HEK293 (cell line): ENCODE measurements at regions not wholly inside any gene's neighbourhood (a gene's known extent, or its start where the extent isn't known, plus 50 kb on each side); places are given as distances from the start of the nearest gene placed in this dataset.

ENCODE experiments used
- CTCF ChIA-PET: fragments of 350-600 bp; formaldehyde crosslinking; extraction: SDS; loops from one replicate; lab custom pipeline; 2021; ENCODE audit warnings: antibody characterized with exemption; lab: Yijun Ruan, JAX
- POLR2A ChIA-PET: fragments of 300-600 bp; formaldehyde crosslinking; extraction: SDS; loops from one replicate; lab custom pipeline; 2020; ENCODE audit warnings: antibody characterized with exemption, inconsistent platforms; lab: Yijun Ruan, JAX
- H3K27ac ChIP-seq: fragments of 200-500 bp; sonication (Bioruptor generic); 2 replicates; pipeline ENCODE4 v1.5.1; 2014; ENCODE audit warnings: low read depth, low read length, control low read depth, inconsistent platforms; ENCODE audit errors: extremely low read depth
- H3K36me3 ChIP-seq, 2 experiments: fragments of 200-500 bp in 1 of 2; sonication (Bioruptor generic) in 1 of 2; 1 replicate in 1 of 2; 2 replicates in 1 of 2; pipeline ENCODE4 v1.5.1; 2014 to 2017; ENCODE audit warnings: inconsistent platforms in 2 of 2, low read length in 2 of 2; ENCODE audit not compliant: control insufficient read depth in 2 of 2, insufficient read depth in 1 of 2
- H3K4me1 ChIP-seq: fragments of 200-500 bp; sonication (Bioruptor generic); 2 replicates; pipeline ENCODE4 v1.5.1; 2014; ENCODE audit warnings: mild to moderate bottlenecking, low read length, inconsistent platforms; ENCODE audit not compliant: control insufficient read depth, insufficient read depth
- H3K4me3 ChIP-seq: 2 replicates; pipeline ENCODE4 v1.5.1; 2011; ENCODE audit warnings: low read depth, mild to moderate bottlenecking, control low read depth, low read length, moderate library complexity
- H3K9me3 ChIP-seq: fragments of 200-500 bp; sonication (Bioruptor generic); 2 replicates; pipeline ENCODE4 v1.5.1; 2014; ENCODE audit warnings: low read depth, low read length, inconsistent platforms; ENCODE audit not compliant: control insufficient read depth, insufficient read depth
- BCL11B ChIP-seq: fragments of 450-650 bp; formaldehyde crosslinking; IDR thresholded peaks from 2 replicates; pipeline ENCODE4 v1.5.1; 2016; ENCODE audit warnings: low read depth, missing biosample characterization, missing genetic modification characterization
- KLF1 ChIP-seq: fragments of 450-650 bp; formaldehyde crosslinking; IDR thresholded peaks from 2 replicates; pipeline ENCODE4 v1.5.1; 2016; ENCODE audit warnings: missing biosample characterization, missing genetic modification characterization
- PRDM1 ChIP-seq: fragments of 450-650 bp; formaldehyde crosslinking; IDR thresholded peaks from 2 replicates; pipeline ENCODE4; 2016; ENCODE audit warnings: missing biosample characterization, missing genetic modification characterization
- ZNF155 ChIP-seq: fragments of 450-650 bp; formaldehyde crosslinking; IDR thresholded peaks from 2 replicates; pipeline ENCODE4 v1.5.1; 2016; ENCODE audit warnings: missing biosample characterization, missing genetic modification characterization
- ZNF350 ChIP-seq: fragments of 450-650 bp; formaldehyde crosslinking; IDR thresholded peaks from 2 replicates; pipeline ENCODE4 v1.5.0; 2017; ENCODE audit warnings: missing biosample characterization, mild to moderate bottlenecking, missing genetic modification characterization
- ZNF510 ChIP-seq: fragments of 450-650 bp; formaldehyde crosslinking; IDR thresholded peaks from 2 replicates; pipeline ENCODE4 v1.5.1; 2018; ENCODE audit warnings: mild to moderate bottlenecking, missing genetic modification characterization, missing biosample characterization; ENCODE audit not compliant: insufficient replicate concordance
- ZNF548 ChIP-seq: fragments of 450-650 bp; formaldehyde crosslinking; IDR thresholded peaks from 2 replicates; pipeline ENCODE4 v1.5.1; 2016; ENCODE audit warnings: missing biosample characterization, missing genetic modification characterization
- ZNF660 ChIP-seq: fragments of 450-650 bp; IDR thresholded peaks from 2 replicates; pipeline ENCODE4 v1.5.1; 2018; ENCODE audit warnings: missing biosample characterization, mild to moderate bottlenecking, missing genetic modification characterization
- ZNF837 ChIP-seq: fragments of 450-650 bp; formaldehyde crosslinking; IDR thresholded peaks from 2 replicates; pipeline ENCODE4 v1.5.1; 2016; ENCODE audit warnings: missing biosample characterization, missing genetic modification characterization
- ZSCAN16 ChIP-seq: fragments of 450-650 bp; formaldehyde crosslinking; IDR thresholded peaks from 2 replicates; pipeline ENCODE4 v1.5.1; 2016; ENCODE audit warnings: missing biosample characterization, missing genetic modification characterization
- ZXDB ChIP-seq: fragments of 450-650 bp; formaldehyde crosslinking; IDR thresholded peaks from 2 replicates; pipeline ENCODE4 v1.5.1; 2016; ENCODE audit warnings: missing biosample characterization, missing genetic modification characterization
- TF ChIP-seq, protein P1 (sequence below): fragments of 450-650 bp; formaldehyde crosslinking; IDR thresholded peaks from 2 replicates; pipeline ENCODE4 v1.5.1; 2016; ENCODE audit warnings: missing biosample characterization, missing genetic modification characterization
- TF ChIP-seq, protein P2 (sequence below): fragments of 450-650 bp; formaldehyde crosslinking; IDR thresholded peaks from 2 replicates; pipeline ENCODE4 v1.5.1; 2017; ENCODE audit warnings: missing biosample characterization, missing genetic modification characterization
- TF ChIP-seq, protein P3 (sequence below): fragments of 450-650 bp; formaldehyde crosslinking; IDR thresholded peaks from 2 replicates; pipeline ENCODE4 v1.5.1; 2017; ENCODE audit warnings: missing biosample characterization, missing genetic modification characterization
- TF ChIP-seq, protein P4 (sequence below): fragments of 450-650 bp; formaldehyde crosslinking; IDR thresholded peaks from 2 replicates; pipeline ENCODE4 v1.5.1; 2016; ENCODE audit warnings: missing biosample characterization, missing genetic modification characterization
- TF ChIP-seq, protein P5 (sequence below): fragments of 450-650 bp; formaldehyde crosslinking; IDR thresholded peaks from 2 replicates; pipeline ENCODE4 v1.5.1; 2016; ENCODE audit warnings: missing biosample characterization, missing genetic modification characterization, low read depth
- TF ChIP-seq, protein P6 (sequence below): fragments of 450-650 bp; formaldehyde crosslinking; IDR thresholded peaks from 2 replicates; pipeline ENCODE4 v1.5.1; 2016; ENCODE audit warnings: missing biosample characterization, missing genetic modification characterization
- TF ChIP-seq, protein P7 (sequence below): fragments of 450-650 bp; IDR thresholded peaks from 2 replicates; pipeline ENCODE4 v1.5.1; 2018; ENCODE audit warnings: missing biosample characterization, missing genetic modification characterization

DNA sequence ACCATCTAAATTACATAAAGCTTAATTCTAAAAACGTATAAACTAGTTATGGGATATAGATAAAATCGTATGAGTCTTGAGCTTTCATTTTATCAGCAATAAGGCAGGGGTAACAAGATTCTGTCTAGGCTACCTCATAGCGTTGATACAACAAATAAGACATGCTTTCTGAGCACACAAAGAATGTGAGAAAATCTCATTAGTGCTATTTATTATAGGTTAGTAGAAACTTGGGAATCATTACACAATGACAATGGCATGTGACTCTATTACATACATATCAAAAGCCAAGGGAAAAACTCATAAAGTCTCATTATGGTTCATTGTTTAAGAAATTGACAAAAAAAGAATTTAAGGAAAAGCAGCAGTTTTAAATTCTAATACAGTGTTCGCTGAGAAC lies 448.6 kb downstream of the PLK2 start:
- Histone ChIP-seq H3K36me3 (no peaks in the 10 kb centered on the region), H3K4me1 (no peaks in the 10 kb centered on the region), H3K4me3 (no peak overlapping the region), H3K27ac (no peak overlapping the region), H3K9me3 (no peaks in the 10 kb centered on the region)
- CTCF ChIA-PET: interaction anchor here (0.6 kb wide), 1 partner anchor 452 kb away, joined by 3 read pairs; no protein-coding TSS in a partner anchor
- TF ChIP-seq ZNF660 (tag by site-specific recombination): no peak
- no peak for TF ChIP-seq ZNF837 (tag by site-specific recombination)
- no peak for TF ChIP-seq ZNF350 (tag by site-specific recombination)
- no peak for TF ChIP-seq ZSCAN16
- TF ChIP-seq, protein P1, sequence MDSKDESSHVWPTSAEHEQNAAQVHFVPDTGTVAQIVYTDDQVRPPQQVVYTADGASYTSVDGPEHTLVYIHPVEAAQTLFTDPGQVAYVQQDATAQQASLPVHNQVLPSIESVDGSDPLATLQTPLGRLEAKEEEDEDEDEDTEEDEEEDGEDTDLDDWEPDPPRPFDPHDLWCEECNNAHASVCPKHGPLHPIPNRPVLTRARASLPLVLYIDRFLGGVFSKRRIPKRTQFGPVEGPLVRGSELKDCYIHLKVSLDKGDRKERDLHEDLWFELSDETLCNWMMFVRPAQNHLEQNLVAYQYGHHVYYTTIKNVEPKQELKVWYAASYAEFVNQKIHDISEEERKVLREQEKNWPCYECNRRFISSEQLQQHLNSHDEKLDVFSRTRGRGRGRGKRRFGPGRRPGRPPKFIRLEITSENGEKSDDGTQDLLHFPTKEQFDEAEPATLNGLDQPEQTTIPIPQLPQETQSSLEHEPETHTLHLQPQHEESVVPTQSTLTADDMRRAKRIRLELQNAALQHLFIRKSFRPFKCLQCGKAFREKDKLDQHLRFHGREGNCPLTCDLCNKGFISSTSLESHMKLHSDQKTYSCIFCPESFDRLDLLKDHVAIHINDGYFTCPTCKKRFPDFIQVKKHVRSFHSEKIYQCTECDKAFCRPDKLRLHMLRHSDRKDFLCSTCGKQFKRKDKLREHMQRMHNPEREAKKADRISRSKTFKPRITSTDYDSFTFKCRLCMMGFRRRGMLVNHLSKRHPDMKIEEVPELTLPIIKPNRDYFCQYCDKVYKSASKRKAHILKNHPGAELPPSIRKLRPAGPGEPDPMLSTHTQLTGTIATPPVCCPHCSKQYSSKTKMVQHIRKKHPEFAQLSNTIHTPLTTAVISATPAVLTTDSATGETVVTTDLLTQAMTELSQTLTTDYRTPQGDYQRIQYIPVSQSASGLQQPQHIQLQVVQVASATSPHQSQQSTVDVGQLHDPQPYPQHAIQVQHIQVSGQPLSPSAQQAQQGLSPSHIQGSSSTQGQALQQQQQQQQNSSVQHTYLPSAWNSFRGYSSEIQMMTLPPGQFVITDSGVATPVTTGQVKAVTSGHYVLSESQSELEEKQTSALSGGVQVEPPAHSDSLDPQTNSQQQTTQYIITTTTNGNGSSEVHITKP (tag by site-specific recombination): no peak
- POLR2A ChIA-PET: no interaction called here

DNA sequence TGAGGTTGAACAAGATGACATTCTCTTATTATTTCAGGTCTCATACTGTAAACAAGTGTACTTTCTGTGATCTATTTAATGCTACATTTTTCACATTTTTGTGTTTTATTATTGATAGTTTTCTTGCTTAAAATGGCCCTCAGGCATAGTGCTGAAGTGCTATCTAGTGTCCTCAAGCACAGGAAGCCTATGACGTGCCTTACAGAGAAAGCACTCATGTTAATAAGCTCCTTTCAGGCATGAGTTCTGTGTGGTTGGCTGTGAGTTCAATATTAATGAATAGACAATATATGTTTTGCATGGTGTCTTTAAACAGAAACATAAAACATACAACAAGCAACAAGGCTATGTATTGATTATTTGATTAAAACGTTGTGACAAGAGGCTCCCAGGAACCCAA lies 450.1 kb downstream of the PLK2 start:
- Histone ChIP-seq H3K4me3 (no peak overlapping the region), H3K27ac (no peak overlapping the region), H3K9me3 (no peaks in the 10 kb centered on the region), H3K4me1 (no peaks in the 10 kb centered on the region), H3K36me3 (no peaks in the 10 kb centered on the region)
- POLR2A ChIA-PET: no interaction called here
- CTCF ChIA-PET: interaction anchor here (0.5 kb wide), 1 partner anchor 24 kb away, joined by 3 read pairs; no protein-coding TSS in a partner anchor
- TF ChIP-seq, protein P2, sequence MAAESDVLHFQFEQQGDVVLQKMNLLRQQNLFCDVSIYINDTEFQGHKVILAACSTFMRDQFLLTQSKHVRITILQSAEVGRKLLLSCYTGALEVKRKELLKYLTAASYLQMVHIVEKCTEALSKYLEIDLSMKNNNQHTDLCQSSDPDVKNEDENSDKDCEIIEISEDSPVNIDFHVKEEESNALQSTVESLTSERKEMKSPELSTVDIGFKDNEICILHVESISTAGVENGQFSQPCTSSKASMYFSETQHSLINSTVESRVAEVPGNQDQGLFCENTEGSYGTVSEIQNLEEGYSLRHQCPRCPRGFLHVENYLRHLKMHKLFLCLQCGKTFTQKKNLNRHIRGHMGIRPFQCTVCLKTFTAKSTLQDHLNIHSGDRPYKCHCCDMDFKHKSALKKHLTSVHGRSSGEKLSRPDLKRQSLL (tag by site-specific recombination): no peak
- TF ChIP-seq PRDM1 (tag by site-specific recombination): no peak
- no peak for TF ChIP-seq ZNF548 (tag by site-specific recombination)
- TF ChIP-seq, protein P3, sequence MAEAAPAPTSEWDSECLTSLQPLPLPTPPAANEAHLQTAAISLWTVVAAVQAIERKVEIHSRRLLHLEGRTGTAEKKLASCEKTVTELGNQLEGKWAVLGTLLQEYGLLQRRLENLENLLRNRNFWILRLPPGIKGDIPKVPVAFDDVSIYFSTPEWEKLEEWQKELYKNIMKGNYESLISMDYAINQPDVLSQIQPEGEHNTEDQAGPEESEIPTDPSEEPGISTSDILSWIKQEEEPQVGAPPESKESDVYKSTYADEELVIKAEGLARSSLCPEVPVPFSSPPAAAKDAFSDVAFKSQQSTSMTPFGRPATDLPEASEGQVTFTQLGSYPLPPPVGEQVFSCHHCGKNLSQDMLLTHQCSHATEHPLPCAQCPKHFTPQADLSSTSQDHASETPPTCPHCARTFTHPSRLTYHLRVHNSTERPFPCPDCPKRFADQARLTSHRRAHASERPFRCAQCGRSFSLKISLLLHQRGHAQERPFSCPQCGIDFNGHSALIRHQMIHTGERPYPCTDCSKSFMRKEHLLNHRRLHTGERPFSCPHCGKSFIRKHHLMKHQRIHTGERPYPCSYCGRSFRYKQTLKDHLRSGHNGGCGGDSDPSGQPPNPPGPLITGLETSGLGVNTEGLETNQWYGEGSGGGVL (tag by site-specific recombination): no peak
- no peak for TF ChIP-seq ZNF510
- TF ChIP-seq, protein P4, sequence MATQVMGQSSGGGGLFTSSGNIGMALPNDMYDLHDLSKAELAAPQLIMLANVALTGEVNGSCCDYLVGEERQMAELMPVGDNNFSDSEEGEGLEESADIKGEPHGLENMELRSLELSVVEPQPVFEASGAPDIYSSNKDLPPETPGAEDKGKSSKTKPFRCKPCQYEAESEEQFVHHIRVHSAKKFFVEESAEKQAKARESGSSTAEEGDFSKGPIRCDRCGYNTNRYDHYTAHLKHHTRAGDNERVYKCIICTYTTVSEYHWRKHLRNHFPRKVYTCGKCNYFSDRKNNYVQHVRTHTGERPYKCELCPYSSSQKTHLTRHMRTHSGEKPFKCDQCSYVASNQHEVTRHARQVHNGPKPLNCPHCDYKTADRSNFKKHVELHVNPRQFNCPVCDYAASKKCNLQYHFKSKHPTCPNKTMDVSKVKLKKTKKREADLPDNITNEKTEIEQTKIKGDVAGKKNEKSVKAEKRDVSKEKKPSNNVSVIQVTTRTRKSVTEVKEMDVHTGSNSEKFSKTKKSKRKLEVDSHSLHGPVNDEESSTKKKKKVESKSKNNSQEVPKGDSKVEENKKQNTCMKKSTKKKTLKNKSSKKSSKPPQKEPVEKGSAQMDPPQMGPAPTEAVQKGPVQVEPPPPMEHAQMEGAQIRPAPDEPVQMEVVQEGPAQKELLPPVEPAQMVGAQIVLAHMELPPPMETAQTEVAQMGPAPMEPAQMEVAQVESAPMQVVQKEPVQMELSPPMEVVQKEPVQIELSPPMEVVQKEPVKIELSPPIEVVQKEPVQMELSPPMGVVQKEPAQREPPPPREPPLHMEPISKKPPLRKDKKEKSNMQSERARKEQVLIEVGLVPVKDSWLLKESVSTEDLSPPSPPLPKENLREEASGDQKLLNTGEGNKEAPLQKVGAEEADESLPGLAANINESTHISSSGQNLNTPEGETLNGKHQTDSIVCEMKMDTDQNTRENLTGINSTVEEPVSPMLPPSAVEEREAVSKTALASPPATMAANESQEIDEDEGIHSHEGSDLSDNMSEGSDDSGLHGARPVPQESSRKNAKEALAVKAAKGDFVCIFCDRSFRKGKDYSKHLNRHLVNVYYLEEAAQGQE (tag by site-specific recombination): no peak
- TF ChIP-seq KLF1 (tag by site-specific recombination): no peak
- TF ChIP-seq BCL11B (tag by site-specific recombination): no peak
- TF ChIP-seq, protein P5, sequence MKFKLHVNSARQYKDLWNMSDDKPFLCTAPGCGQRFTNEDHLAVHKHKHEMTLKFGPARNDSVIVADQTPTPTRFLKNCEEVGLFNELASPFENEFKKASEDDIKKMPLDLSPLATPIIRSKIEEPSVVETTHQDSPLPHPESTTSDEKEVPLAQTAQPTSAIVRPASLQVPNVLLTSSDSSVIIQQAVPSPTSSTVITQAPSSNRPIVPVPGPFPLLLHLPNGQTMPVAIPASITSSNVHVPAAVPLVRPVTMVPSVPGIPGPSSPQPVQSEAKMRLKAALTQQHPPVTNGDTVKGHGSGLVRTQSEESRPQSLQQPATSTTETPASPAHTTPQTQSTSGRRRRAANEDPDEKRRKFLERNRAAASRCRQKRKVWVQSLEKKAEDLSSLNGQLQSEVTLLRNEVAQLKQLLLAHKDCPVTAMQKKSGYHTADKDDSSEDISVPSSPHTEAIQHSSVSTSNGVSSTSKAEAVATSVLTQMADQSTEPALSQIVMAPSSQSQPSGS (tag by site-specific recombination): no peak
- no peak for TF ChIP-seq ZXDB (tag by site-specific recombination)
- no peak for TF ChIP-seq ZNF155
- TF ChIP-seq, protein P6, sequence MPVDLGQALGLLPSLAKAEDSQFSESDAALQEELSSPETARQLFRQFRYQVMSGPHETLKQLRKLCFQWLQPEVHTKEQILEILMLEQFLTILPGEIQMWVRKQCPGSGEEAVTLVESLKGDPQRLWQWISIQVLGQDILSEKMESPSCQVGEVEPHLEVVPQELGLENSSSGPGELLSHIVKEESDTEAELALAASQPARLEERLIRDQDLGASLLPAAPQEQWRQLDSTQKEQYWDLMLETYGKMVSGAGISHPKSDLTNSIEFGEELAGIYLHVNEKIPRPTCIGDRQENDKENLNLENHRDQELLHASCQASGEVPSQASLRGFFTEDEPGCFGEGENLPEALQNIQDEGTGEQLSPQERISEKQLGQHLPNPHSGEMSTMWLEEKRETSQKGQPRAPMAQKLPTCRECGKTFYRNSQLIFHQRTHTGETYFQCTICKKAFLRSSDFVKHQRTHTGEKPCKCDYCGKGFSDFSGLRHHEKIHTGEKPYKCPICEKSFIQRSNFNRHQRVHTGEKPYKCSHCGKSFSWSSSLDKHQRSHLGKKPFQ: no peak
- TF ChIP-seq, protein P7, sequence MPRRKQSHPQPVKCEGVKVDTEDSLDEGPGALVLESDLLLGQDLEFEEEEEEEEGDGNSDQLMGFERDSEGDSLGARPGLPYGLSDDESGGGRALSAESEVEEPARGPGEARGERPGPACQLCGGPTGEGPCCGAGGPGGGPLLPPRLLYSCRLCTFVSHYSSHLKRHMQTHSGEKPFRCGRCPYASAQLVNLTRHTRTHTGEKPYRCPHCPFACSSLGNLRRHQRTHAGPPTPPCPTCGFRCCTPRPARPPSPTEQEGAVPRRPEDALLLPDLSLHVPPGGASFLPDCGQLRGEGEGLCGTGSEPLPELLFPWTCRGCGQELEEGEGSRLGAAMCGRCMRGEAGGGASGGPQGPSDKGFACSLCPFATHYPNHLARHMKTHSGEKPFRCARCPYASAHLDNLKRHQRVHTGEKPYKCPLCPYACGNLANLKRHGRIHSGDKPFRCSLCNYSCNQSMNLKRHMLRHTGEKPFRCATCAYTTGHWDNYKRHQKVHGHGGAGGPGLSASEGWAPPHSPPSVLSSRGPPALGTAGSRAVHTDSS (tag by site-specific recombination): no peak
